ENCODE measurements at regions not wholly inside any gene's neighbourhood (a gene's known extent, or its start where the extent isn't known, plus 50 kb on each side); places are given as distances from the start of the nearest gene placed in this dataset.
"Not testable (repeated sequence)": the region's sequence is repeated elsewhere in the genome, so short reads cannot be mapped to it uniquely, and the experiment has no call there.

DNA sequence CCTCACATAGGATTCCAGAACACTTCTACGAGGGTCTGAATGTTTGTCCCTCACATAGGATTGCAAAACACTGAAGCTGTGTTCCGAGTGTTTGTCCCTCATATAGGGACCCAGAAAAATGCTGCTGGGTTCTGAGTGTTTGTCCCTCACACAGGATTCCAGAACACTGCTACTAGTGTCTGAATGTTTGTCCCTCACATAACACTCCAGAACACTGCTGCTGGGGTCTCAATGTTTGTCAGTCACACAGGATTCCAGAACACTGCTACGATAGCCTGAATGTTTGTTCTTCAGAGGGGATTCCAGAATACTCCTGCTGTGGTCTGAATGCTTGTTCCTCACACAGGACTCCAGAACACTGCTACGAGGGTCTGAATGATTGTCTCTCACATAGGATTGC, 218.7 kb downstream of the FOXD4L6 start:
- no peak for DNase-seq (ENCODE audit: low read depth in 4 of 4, low spot score in 3 of 4)

- not testable (repeated sequence) for DNase-seq (ENCODE audit: low read depth in 4 of 4, low spot score in 3 of 4)
Measured at GRCh38 chr9:40909111-40909510, 219.4 kb downstream of the FOXD4L6 start.

GRCh38 chr9:40907657-40908624, 220.5 kb downstream of the FOXD4L6 start:
- no peak for DNase-seq (ENCODE audit: low read depth in 4 of 4, low spot score in 3 of 4)

- DNase-seq (ENCODE audit: low read depth in 4 of 4, low spot score in 3 of 4) = not testable (repeated sequence)
Measured at GRCh38 chr9:40906879-40907278, 221.6 kb downstream of the FOXD4L6 start.

DNA sequence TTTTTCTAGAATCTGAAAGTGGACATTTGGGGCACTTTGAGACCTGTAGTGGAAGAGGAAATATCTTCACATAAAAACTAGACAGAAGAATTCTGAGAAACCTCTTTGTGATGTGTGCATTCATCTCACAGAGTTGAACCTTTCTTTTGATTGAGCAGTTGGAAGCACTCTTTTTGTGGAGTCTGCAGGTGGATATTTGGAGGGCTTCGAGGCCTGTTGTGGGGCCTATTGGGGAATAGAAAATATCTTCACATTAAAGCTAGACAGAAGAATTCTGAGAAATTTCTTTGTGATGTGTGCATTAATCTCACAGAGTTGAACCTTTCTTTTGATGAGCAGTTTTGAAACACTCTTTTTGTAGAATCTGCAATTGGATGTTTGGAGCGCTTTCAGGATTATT, 236.2 kb downstream of the FOXD4L6 start:
- not testable (repeated sequence) for DNase-seq (ENCODE audit: low read depth in 4 of 4, low spot score in 3 of 4)

- DNase-seq (ENCODE audit: low read depth in 4 of 4, low spot score in 3 of 4) = not testable (repeated sequence)
Measured at GRCh38 chr9:40885858-40886257, 242.6 kb downstream of the FOXD4L6 start.

DNA sequence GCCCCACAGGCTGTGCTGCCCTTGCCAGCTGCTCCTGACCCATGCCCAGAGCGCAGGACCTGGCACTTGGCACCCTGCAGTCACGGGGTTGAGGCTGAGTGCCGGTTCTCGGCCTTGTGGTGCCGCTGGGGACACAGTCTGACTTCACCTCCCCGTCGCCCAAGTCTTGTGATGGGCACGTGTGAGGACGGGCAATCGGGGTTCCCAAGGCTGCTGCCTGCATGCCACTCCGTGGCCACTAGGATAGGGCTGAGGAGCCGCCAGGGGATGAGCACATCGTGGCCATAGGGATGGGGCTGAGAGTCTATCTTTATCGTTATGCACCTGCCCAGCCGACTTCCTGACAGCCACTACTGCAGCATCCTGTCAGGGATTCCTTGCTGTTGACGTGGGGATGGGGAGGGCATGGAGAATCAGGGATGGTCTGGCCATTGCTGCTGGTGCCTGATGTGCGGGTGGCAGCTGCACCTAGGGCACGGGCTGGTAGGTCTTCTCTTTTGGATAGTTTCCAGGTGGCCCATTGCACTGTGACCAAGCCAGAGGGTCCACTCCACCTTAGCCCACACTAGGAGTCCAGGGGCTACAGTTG, 243.5 kb downstream of the FOXD4L6 start:
- DNase-seq (ENCODE audit: low read depth in 4 of 4, low spot score in 3 of 4) = not testable (repeated sequence)

- no peak for DNase-seq (ENCODE audit: low read depth in 4 of 4, low spot score in 3 of 4)
Measured at GRCh38 chr9:40884072-40884901, 244.2 kb downstream of the FOXD4L6 start.

DNA sequence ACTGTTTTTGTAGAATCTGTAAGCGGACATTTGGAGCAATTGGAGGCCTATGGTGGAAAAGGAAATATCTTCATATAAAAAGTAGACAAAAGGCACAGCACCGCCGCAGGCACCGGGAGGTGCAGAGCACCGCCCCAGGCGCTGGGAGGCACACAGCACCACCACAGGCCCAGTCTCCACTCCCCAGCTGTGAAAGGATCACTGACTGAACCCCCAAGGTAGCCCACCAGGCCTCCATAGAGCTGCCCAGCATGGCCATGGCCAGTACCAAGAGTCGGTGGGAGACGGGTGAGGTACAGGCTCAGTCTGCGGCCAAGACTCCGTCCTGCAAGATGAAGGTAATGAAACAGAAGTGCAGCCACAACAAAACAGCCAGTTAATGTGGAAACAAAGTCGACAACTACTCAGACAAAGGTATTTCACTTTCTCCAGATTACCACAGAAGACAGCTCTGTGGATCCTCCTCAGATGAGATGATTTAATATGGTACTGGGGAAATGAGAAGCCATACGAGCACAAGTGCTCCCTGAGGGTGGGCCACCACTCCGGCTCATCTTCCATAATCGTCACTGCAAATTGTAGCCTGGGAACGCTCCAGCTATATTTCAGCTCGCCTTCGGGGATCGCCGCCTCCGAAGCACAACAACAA, 244.9 kb downstream of the FOXD4L6 start:
- not testable (repeated sequence) for DNase-seq (ENCODE audit: low read depth in 4 of 4, low spot score in 3 of 4)

- not testable (repeated sequence) for DNase-seq (ENCODE audit: low read depth in 4 of 4, low spot score in 3 of 4)
Measured at GRCh38 chr9:40873753-40874295, 254.7 kb downstream of the FOXD4L6 start.

DNA sequence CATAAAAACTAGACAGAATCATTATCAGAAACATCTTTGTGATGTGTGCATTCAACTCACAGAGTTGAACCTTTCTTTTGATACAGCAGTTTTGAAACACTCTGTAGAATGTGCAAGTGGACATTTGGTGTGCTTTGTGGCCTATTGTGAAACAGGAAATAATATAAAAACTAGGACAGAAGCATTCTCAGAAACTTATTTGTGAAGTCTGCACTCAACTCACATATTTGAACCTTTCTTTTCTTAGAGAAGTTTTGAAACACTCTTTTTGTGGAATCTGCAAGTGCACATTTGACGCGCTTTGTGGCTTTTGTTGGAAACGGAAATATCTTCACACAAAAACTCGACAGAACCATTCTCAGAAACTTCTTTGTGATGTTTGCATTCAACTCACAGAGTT, 260.0 kb downstream of the FOXD4L6 start:
- not testable (repeated sequence) for DNase-seq (ENCODE audit: low read depth in 4 of 4, low spot score in 3 of 4)

Data from right renal pelvis (tissue), 4 donors.